H4 (cell line): ENCODE measurements at regions not wholly inside any gene's neighbourhood (a gene's known extent, or its start where the extent isn't known, plus 50 kb on each side); places are given as distances from the start of the nearest gene placed in this dataset.

Experiments
- DNase-seq: peaks from one replicate; pipeline ENCODE4 v3.0.0-alpha.2; 2015; ENCODE audit warnings: low spot score

DNA sequence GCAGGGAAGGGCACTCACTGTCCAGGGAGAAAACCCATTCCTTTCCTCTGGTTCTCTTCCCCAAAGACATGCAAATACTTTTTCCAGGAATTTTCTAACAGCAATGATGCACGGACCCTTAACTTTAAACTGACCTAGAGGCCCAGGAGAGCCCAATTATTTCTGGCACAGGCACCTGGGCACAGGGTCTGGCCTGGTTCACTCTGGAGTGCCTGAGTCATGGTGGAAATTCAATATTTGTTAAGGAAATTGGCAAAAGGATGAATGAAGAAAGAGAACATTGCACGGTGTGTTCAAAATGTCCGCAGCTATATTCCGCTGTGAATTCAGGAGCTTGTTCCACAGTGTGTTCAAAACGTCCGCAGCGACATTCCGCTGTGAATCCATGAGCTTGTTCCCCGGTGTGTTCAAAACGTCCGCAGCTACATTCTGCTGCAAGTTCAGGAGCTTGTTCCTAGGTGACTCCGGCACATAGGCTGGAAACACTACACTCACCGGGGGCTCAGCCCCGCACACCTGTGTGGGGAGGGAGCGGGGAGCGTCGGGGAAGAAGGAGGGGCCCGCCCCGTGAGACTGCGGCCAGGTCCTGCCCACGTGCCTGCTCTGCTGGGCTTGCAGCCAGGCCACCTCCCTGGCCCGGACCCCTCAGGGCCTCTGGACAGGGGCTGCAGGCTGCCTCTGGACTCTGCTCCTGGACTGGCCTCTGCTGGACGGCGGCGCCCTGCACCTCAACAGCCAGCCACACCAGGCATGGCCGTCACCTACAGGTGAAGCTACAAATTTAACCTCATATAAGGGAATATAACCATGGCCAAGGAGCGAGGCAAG lies 72.0 kb upstream of the FAM20C start:
- DNase-seq: no peak

DNA sequence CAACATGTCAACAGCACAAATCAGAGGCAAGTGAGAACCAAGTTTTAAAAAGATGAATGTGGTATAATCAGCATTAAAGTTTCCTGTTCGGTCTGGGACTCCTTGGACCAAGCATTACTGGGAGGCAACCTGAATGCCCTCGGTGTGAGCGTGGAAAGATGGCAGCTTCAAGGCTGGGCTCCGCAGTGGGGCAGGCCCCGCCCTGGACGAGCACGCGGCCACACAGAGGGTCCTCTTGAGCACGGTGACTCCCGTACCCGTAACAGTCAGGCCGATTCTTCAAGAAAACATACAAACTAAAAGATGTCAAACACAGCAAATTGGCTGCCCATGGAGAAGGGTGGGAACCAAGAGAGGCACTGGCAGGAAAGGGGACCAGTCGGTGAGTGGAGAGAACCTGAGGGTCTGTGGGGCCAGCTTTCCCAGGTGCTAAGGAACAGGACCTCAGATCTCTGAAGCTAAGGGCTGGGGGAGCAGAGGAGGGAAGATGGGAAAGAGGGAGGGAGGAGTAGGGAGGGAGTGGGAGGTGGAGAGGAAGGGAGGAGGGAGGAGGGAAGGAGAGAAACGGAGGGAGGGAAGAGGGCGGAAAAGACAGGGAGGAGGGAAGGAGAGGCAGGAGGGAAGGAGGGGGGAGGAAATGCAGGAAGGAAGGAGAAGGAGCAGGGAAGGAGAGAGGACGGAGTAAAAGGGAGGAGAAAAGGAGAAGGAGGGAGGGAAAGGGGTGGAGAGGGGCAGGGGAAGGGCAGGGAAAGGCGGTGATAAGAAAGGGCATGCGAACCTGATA lies 71.2 kb upstream of the FAM20C start:
- DNase-seq: no peak

- DNase-seq: no peak
These were observed 69.1 kb upstream of the FAM20C start for GRCh38 chr7:123237-123636.

GRCh38 chr7:124130-124949 lies 68.0 kb upstream of the FAM20C start:
- no peak for DNase-seq

DNA sequence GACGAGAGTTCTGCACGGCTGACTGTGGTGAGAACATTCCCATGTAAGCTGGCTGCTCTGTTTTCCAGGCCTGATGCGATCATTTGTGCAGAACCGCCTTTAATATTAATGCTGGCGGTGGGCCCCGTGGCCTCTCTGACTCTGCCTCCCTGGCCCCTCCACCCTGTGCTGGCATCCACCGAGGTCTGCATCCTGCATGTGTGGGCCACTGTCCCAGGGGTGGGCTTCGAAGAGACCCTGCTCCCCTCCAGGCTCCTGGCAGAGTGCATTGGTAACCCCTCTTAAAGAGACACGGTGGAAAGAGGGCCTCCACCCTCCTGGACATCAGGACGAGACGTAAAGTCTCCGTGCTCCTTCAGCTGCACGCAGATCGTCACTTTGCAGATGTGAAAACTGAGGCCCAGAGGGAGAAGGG lies 67.3 kb upstream of the FAM20C start:
- no peak for DNase-seq

DNA sequence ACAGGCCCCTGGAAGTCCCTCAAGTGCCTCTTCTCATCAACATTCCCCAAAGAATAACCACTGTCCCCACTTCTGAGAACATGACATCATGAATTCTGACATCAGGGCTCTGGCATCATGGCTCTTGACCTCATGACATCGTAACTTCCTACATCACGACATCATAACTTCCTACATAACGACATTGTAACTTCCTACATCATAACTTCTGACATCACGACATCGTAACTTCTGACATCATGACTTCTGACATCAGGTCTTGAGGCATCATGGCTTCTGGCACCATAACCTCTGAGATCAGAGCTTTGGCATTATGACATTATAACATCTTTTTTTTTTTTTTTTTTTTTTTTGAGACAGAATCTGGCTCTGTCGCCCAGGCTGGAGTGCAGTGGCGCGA lies 66.7 kb upstream of the FAM20C start:
- DNase-seq: peak; percentile 58

- DNase-seq: no peak
These were observed 66.0 kb upstream of the FAM20C start for GRCh38 chr7:126368-126767.

- no peak for DNase-seq
These were observed 65.2 kb upstream of the FAM20C start for GRCh38 chr7:127064-127598.

GRCh38 chr7:128171-129080 lies 63.9 kb upstream of the FAM20C start:
- no peak for DNase-seq

DNA sequence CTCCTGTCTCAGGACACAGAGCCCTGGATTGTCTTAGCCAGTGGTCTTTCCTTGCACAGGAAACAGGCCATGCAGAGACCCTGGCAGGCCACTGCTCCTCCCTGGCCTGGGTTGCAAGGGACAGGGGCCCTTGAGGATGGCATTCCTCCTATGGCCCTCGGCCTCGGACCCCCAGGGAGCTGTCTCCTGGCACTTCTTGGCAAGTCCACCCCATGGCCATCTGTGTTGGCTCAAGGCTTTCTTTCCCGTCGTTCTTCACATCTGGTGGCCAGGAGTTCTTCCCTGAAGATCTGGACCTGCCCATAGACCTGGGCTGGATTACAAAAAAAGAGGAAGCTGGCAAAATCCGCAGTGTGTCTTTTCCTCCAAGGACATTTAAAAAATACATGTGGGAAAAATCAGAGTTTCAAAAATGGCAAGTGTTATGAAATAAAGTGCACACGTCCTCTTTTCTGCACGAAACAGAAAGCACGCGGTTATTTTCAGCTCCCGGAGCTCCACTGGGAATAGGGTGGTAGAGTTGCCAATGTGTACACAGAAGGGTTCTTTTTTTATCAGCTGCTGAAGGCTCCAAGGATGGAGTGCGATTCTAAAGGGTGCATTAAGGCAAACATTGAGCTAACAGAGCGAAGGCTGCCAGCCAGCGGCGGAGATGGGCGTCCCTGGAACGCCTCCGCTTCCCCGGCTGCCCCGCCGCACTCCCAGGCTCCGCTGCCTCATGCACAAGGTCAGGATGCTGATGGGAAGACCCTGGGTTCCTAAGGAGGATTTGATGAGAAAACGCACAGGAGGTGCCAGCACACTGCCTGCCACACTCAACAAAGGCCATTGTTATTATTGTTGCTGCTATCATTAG lies 62.8 kb upstream of the FAM20C start:
- no peak for DNase-seq

DNA sequence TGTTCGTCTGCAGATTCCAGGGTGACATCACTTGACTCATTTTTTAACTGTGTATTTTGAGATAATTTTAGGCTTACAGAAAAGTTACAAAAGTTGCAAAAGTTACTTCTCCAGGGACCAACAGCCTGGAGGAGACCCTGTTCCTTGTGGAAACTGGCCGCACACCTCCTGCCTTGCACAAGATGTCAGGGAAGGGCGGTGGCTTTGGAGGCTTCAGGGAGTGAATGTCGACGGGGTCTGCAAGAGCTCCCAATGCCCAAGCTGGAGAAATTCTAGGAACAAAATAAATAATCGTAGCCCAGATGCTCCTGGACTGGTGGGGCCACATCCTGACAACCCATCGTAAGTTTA lies 62.2 kb upstream of the FAM20C start:
- no peak for DNase-seq

DNA sequence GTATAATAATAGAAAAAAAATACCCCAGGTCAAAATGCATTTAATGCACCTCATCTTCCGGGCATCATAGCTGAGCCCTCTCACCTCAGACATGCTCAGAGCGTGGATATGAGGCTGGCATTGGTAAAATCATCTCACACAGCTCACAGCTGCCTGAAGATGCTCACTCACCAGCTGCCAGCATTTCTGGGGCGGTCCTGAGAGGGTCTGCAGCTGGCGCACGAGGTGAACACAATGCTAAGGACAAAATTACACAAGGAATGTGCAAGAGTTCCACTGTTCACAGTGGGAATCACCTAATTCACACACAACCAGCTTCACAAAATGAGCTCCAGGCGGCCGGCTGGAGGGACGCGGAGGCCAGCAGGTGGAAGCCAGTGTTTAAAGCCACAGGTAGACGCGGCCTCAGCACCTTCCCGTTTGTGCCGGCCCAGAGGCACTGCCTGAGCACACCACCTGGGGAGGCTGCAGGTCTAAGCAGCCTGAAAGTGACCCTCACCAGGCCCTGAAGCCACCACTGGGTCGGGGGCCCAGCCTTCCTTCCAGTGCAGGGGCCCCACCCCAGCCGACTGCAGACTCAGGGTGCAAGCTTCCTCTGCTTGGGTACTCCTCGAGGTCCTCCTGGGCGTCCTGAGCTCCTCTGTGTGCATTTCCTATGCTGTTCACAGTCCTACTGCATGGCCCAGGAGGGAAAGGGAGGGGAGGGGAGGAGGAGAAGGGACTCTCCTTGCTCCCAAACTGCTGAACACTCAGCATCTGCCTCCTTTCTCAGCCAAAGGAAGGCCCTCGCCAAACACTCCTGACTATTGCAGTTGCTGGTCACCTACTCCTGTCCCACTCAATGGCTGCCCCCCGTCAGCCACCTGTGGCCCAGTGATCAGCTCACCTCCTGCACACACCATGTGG lies 61.2 kb upstream of the FAM20C start:
- no peak for DNase-seq

GRCh38 chr7:131781-132482 lies 60.4 kb upstream of the FAM20C start:
- no peak for DNase-seq

- no peak for DNase-seq
These were observed 59.5 kb upstream of the FAM20C start for GRCh38 chr7:132899-133298.

- DNase-seq: no peak
These were observed 58.9 kb upstream of the FAM20C start for GRCh38 chr7:133470-133869.

GRCh38 chr7:134029-134428 lies 58.3 kb upstream of the FAM20C start:
- no peak for DNase-seq

DNA sequence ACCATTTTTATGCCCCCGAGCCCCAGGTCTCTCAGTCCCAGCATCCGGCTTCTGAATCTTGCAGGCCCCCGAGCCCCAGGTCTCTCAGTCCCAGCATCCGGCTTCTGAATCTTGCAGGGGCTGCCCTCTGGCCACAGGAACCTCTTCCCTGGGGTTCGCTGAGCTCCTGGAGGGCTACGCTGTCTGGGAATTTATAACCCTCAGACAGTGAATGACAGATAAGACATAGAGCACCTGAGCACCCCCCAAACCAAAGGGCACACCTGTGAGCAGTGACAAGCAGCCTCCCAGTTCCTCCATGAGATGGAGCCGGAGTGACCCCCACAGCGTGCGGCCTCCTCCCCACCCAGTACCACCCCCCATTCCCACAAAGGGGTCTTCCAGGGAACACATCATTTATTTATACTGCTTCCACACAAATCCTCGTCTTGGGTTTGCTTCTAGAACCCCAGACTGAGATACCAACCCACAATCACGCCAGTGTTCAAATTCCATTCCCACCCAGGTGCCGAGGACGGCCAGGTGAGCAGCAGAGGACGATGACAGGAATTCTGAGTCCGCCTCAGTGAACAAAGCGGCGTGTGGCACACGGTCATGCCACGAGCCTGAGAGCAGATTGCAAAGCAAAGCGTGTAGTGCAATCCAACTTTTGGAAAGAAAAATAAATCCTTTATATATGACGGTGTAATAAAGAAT lies 57.7 kb upstream of the FAM20C start:
- DNase-seq: no peak

- DNase-seq: no peak
These were observed 57.1 kb upstream of the FAM20C start for GRCh38 chr7:135257-135653.
